PFSK-1 (cell line): ENCODE measurements at regions not wholly inside any gene's neighbourhood (a gene's known extent, or its start where the extent isn't known, plus 50 kb on each side); places are given as distances from the start of the nearest gene placed in this dataset.

Source experiments
- FOXP2 ChIP-seq: optimal IDR thresholded peaks from 2 replicates; pipeline ENCODE3; 2011; ENCODE audit warnings: borderline replicate concordance, control low read depth, inconsistent platforms; ENCODE audit not compliant: insufficient read depth; ENCODE audit errors: extremely low read length, extremely low read depth
- POLR2AphosphoS5 ChIP-seq: IDR thresholded peaks from 2 replicates; pipeline ENCODE4 v1.6.1; 2012; ENCODE audit warnings: low read depth, mild to moderate bottlenecking, control low read depth, low read length, moderate library complexity
- SIN3A ChIP-seq: IDR thresholded peaks from 2 replicates; pipeline ENCODE4 v1.6.1; 2012; ENCODE audit warnings: mild to moderate bottlenecking, low read length, moderate library complexity, borderline replicate concordance; ENCODE audit not compliant: insufficient read depth
- TAF1 ChIP-seq: IDR thresholded peaks from 2 replicates; pipeline ENCODE4 v1.6.1; 2012; ENCODE audit warnings: low read length, control low read depth, borderline replicate concordance; ENCODE audit not compliant: insufficient read depth
- TF ChIP-seq, protein P1 (sequence below), 2 experiments: IDR thresholded peaks; 2 replicates each; pipeline versions ENCODE4 v1.6.1 to v1.8.0; 2011 to 2012; ENCODE audit warnings: low read depth in 2 of 2, low read length in 2 of 2, control low read depth in 1 of 2, inconsistent platforms in 1 of 2, mild to moderate bottlenecking in 1 of 2, moderate library complexity in 1 of 2; ENCODE audit not compliant: insufficient read depth in 1 of 2

DNA sequence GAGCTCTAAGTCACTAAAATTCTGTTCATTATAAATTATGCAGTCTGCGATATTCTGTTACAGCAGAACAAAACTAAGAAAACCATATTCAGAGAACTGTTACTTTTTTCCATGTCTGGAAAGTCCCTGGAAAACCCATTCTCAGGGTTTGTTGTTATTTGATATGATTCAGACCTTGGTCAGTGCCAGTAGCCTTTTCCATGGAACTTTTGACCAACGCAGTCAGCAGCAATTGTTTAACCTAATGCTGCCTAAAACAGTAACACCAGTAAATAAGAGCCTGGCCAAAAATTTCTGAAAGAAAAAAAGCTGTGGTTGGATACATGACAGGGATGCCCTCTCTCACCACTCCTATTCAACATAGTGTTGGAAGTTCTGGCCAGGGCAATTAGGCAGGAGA is 402.7 kb downstream of the TBC1D4 start:
- no peak for TF ChIP-seq POLR2AphosphoS5
- no peak for TF ChIP-seq SIN3A
- no peak for TF ChIP-seq FOXP2
- TF ChIP-seq, protein P1, sequence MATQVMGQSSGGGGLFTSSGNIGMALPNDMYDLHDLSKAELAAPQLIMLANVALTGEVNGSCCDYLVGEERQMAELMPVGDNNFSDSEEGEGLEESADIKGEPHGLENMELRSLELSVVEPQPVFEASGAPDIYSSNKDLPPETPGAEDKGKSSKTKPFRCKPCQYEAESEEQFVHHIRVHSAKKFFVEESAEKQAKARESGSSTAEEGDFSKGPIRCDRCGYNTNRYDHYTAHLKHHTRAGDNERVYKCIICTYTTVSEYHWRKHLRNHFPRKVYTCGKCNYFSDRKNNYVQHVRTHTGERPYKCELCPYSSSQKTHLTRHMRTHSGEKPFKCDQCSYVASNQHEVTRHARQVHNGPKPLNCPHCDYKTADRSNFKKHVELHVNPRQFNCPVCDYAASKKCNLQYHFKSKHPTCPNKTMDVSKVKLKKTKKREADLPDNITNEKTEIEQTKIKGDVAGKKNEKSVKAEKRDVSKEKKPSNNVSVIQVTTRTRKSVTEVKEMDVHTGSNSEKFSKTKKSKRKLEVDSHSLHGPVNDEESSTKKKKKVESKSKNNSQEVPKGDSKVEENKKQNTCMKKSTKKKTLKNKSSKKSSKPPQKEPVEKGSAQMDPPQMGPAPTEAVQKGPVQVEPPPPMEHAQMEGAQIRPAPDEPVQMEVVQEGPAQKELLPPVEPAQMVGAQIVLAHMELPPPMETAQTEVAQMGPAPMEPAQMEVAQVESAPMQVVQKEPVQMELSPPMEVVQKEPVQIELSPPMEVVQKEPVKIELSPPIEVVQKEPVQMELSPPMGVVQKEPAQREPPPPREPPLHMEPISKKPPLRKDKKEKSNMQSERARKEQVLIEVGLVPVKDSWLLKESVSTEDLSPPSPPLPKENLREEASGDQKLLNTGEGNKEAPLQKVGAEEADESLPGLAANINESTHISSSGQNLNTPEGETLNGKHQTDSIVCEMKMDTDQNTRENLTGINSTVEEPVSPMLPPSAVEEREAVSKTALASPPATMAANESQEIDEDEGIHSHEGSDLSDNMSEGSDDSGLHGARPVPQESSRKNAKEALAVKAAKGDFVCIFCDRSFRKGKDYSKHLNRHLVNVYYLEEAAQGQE (IDR thresholded peaks at IDR 0.05; ENCODE audit: insufficient read depth in 1 of 2, low read depth in 2 of 2, low read length in 2 of 2) = no peak
- no peak for TF ChIP-seq TAF1

DNA sequence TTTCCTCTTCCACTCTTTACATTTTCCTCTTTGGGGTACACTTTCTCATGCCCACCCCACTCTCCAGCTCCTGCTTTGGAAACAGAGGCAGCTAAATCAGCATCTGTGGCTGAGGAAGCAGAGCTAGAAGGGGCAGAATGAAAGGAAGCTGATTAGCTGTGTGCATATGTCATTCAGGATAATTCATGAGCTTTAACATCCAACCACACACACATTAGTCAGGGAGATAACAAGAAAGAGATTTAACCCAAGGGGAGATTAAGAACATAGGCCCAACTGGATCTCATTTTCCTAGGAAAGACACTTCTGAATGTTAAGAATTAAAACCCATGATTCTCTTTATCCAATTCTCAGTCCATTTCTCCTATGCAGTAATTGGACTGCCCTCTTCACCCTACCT is 405.5 kb downstream of the TBC1D4 start:
- no peak for TF ChIP-seq TAF1
- no peak for TF ChIP-seq FOXP2
- TF ChIP-seq SIN3A = no peak
- no peak for TF ChIP-seq POLR2AphosphoS5
- TF ChIP-seq, protein P1 (IDR thresholded peaks at IDR 0.05; ENCODE audit: insufficient read depth in 1 of 2, low read depth in 2 of 2, low read length in 2 of 2) = no peak

DNA sequence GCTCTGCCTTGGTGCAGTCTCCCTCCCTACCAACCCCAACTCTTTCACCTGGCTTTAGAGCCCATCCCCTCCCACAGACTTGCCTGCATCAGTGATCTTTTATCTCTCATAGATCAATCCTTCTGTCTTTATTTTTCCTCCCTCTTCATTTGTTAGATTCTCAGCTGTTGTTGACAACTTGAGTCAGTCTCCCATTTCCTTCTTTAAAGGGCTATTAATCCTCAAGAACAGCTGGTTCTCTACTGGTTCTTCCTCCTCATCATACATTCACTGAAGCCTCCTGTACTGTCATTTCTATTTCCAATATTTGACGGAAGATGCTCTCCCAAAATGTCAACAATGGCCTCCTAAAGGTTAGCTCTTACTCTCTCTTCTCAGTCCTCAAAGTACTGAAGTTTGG is 408.2 kb downstream of the TBC1D4 start:
- TF ChIP-seq SIN3A = no peak
- TF ChIP-seq POLR2AphosphoS5 = no peak
- TF ChIP-seq, protein P1 (IDR thresholded peaks at IDR 0.05; ENCODE audit: insufficient read depth in 1 of 2, low read depth in 2 of 2, low read length in 2 of 2) = no peak
- no peak for TF ChIP-seq FOXP2
- TF ChIP-seq TAF1 = no peak

DNA sequence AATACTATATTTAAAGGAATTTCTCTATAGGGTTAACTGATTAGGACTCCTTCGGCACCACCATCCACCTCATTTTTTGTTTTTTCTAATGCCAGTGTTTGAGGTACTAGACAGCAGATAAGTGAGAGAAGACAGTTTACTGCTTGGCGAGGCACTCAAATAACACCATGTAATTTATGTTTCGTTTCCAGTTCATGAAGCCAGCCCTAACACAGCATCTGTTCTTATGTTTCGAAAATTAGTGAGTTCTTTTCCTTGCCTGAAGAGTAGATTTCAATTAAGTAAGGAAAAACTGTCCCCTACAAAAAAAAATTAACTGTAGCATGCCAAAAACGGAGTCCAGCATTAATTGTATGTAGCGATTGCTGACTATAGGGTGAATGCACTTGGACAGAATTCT is 409.1 kb downstream of the TBC1D4 start:
- no peak for TF ChIP-seq TAF1
- TF ChIP-seq SIN3A = no peak
- no peak for TF ChIP-seq POLR2AphosphoS5
- TF ChIP-seq, protein P1 (IDR thresholded peaks at IDR 0.05; ENCODE audit: insufficient read depth in 1 of 2, low read depth in 2 of 2, low read length in 2 of 2) = no peak
- no peak for TF ChIP-seq FOXP2

DNA sequence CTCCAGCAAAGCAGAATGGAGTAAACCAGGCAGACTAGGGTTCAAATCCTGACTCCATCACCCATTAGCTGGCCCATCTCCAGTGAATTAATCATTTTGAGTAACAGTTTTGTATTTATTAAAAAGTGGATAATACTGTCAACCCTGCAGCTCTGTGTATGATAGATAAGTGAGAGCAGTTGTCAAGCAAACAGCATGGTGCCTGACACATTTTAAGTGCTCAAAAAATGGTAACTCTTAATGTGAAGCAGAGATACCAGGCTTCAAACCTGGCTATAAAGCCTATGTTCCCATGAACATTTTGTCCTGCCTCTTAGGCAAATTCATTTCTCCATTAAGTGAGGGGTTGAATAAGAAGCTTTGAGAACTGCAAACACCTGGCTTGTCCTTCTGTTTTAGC is 409.6 kb downstream of the TBC1D4 start:
- TF ChIP-seq, protein P1 (IDR thresholded peaks at IDR 0.05; ENCODE audit: insufficient read depth in 1 of 2, low read depth in 2 of 2, low read length in 2 of 2) = no peak
- TF ChIP-seq FOXP2 = no peak
